ENCODE measurements at regions not wholly inside any gene's neighbourhood (a gene's known extent, or its start where the extent isn't known, plus 50 kb on each side); places are given as distances from the start of the nearest gene placed in this dataset.

GRCh38 chr4:67080046-67080557 lies 465.2 kb downstream of the CENPC start:
- Histone ChIP-seq H3K4me3 (ENCODE audit: low read depth, low read length) (no peak overlapping the region), H3K27ac (ENCODE audit: low read depth, low read length) (no peak overlapping the region), H3K9me3 (ENCODE audit: control insufficient read depth, insufficient read depth, low read length) (no peaks in the 10 kb centered on the region), H3K27me3 (ENCODE audit: control insufficient read depth, insufficient read depth, low read length) (no peaks in the 10 kb centered on the region), H3K4me1 (ENCODE audit: control insufficient read depth, insufficient read depth, low read length) (no peaks in the 10 kb centered on the region), H3K36me3 (ENCODE audit: control insufficient read depth, insufficient read depth, low read length) (no peaks in the 10 kb centered on the region)
- DNase-seq (ENCODE audit: low read depth in 4 of 6, low spot score in 6 of 6): no peak
- no CpG with 5 or more reads among the region's 2 CpGs for WGBS (ENCODE audit: insufficient coverage)

- H3K4me3 ChIP-seq (ENCODE audit: low read depth, low read length): no peak overlapping the region
- no peak for DNase-seq (ENCODE audit: low read depth in 4 of 6, low spot score in 6 of 6)
- H3K4me1 ChIP-seq (ENCODE audit: control insufficient read depth, insufficient read depth, low read length): no peaks in the 10 kb centered on the region
- H3K27ac ChIP-seq (ENCODE audit: low read depth, low read length): no peak overlapping the region
- 100% methylated on average over 1 of the region's 5 CpGs for WGBS (ENCODE audit: insufficient coverage)
- no peaks in the 10 kb centered on the region for H3K36me3 ChIP-seq (ENCODE audit: control insufficient read depth, insufficient read depth, low read length)
- H3K27me3 ChIP-seq (ENCODE audit: control insufficient read depth, insufficient read depth, low read length): no peaks in the 10 kb centered on the region
- no peaks in the 10 kb centered on the region for H3K9me3 ChIP-seq (ENCODE audit: control insufficient read depth, insufficient read depth, low read length)
These were observed 473.7 kb downstream of the CENPC start for GRCh38 chr4:67071641-67072040.

DNA sequence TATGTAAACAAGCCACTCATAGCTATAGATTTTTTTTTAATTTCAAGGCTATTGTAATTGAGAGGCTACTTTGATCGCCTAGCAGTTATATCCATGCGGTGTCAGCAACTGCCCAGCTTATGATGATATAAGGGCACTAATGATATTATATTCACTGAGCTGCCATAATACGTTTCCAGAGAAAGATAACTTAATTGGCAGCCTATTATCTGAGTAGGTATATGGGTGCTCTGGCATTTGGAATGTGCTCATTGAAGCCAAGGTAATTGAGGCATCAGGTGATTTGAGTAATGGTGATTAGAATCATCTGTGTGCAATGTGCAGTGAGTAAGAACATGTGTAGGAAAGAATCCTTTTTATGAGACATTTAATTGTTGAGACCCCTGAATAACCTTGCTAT lies 490.0 kb downstream of the CENPC start:
- no peaks in the 10 kb centered on the region for H3K9me3 ChIP-seq (ENCODE audit: control insufficient read depth, insufficient read depth, low read length)
- H3K27ac ChIP-seq (ENCODE audit: low read depth, low read length): no peak overlapping the region
- no peaks in the 10 kb centered on the region for H3K36me3 ChIP-seq (ENCODE audit: control insufficient read depth, insufficient read depth, low read length)
- DNase-seq (ENCODE audit: low read depth in 4 of 6, low spot score in 6 of 6): peak in 1 of 6 donors; percentile 78
- H3K4me1 ChIP-seq (ENCODE audit: control insufficient read depth, insufficient read depth, low read length): no peaks in the 10 kb centered on the region
- no CpG with 5 or more reads among the region's 3 CpGs for WGBS (ENCODE audit: insufficient coverage)
- no peak overlapping the region for H3K4me3 ChIP-seq (ENCODE audit: low read depth, low read length)
- H3K27me3 ChIP-seq (ENCODE audit: control insufficient read depth, insufficient read depth, low read length): no peaks in the 10 kb centered on the region

DNA sequence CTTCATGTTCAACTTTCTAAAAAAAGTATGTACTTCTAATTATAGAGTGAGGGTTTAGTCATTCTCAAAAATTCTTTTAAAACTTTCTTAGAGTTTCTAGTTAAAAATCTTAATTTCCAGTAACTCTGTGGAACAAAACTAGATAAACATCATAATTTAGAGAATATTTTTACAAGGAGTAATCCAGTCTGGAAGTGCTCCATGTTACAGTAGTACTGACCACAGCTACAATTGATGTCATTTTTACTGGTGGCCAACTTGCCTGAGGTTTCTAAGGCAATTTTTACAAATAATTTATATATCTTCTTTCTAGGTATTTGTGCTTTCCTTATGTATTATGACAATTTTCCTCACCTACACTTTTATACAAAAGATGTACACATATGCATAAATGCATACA lies 490.4 kb downstream of the CENPC start:
- Histone ChIP-seq H3K4me1 (ENCODE audit: control insufficient read depth, insufficient read depth, low read length) (no peaks in the 10 kb centered on the region), H3K9me3 (ENCODE audit: control insufficient read depth, insufficient read depth, low read length) (no peaks in the 10 kb centered on the region), H3K27me3 (ENCODE audit: control insufficient read depth, insufficient read depth, low read length) (no peaks in the 10 kb centered on the region), H3K36me3 (ENCODE audit: control insufficient read depth, insufficient read depth, low read length) (no peaks in the 10 kb centered on the region), H3K27ac (ENCODE audit: low read depth, low read length) (no peak overlapping the region), H3K4me3 (ENCODE audit: low read depth, low read length) (no peak overlapping the region)
- no peak for DNase-seq (ENCODE audit: low read depth in 4 of 6, low spot score in 6 of 6)

- peak in 1 of 6 donors; percentile 59 for DNase-seq (ENCODE audit: low read depth in 4 of 6, low spot score in 6 of 6)
These were observed 492.3 kb downstream of the CENPC start for GRCh38 chr4:67052814-67053675.

GRCh38 chr4:67051000-67051789 lies 494.1 kb downstream of the CENPC start:
- peak in 1 of 6 donors; percentile 38 for DNase-seq (ENCODE audit: low read depth in 4 of 6, low spot score in 6 of 6)
- Histone ChIP-seq H3K9me3 (ENCODE audit: control insufficient read depth, insufficient read depth, low read length) (no peaks in the 10 kb centered on the region), H3K27me3 (ENCODE audit: control insufficient read depth, insufficient read depth, low read length) (no peaks in the 10 kb centered on the region), H3K36me3 (ENCODE audit: control insufficient read depth, insufficient read depth, low read length) (no peaks in the 10 kb centered on the region), H3K27ac (ENCODE audit: low read depth, low read length) (no peak overlapping the region), H3K4me3 (ENCODE audit: low read depth, low read length) (no peak overlapping the region), H3K4me1 (ENCODE audit: control insufficient read depth, insufficient read depth, low read length) (no peaks in the 10 kb centered on the region)
- 94% methylated on average over 2 of the region's 4 CpGs for WGBS (ENCODE audit: insufficient coverage)

More at GRCh38 chr4:67052814-67053675, 492.3 kb downstream of the CENPC start:
- Histone ChIP-seq H3K9me3 (ENCODE audit: control insufficient read depth, insufficient read depth, low read length) (no peaks in the 10 kb centered on the region), H3K36me3 (ENCODE audit: control insufficient read depth, insufficient read depth, low read length) (no peaks in the 10 kb centered on the region), H3K4me1 (ENCODE audit: control insufficient read depth, insufficient read depth, low read length) (no peaks in the 10 kb centered on the region), H3K4me3 (ENCODE audit: low read depth, low read length) (no peak overlapping the region), H3K27me3 (ENCODE audit: control insufficient read depth, insufficient read depth, low read length) (no peaks in the 10 kb centered on the region), H3K27ac (ENCODE audit: low read depth, low read length) (no peak overlapping the region)
- 51% methylated on average over 5 of the region's 10 CpGs for WGBS (ENCODE audit: insufficient coverage)

GRCh38 chr4:67049446-67049845 lies 495.9 kb downstream of the CENPC start:
- Histone ChIP-seq H3K4me1 (ENCODE audit: control insufficient read depth, insufficient read depth, low read length) (no peaks in the 10 kb centered on the region), H3K27ac (ENCODE audit: low read depth, low read length) (no peak overlapping the region), H3K27me3 (ENCODE audit: control insufficient read depth, insufficient read depth, low read length) (no peaks in the 10 kb centered on the region), H3K36me3 (ENCODE audit: control insufficient read depth, insufficient read depth, low read length) (no peaks in the 10 kb centered on the region), H3K9me3 (ENCODE audit: control insufficient read depth, insufficient read depth, low read length) (no peaks in the 10 kb centered on the region), H3K4me3 (ENCODE audit: low read depth, low read length) (no peak overlapping the region)
- 60% methylated on average over 1 of the region's 2 CpGs for WGBS (ENCODE audit: insufficient coverage)
- no peak for DNase-seq (ENCODE audit: low read depth in 4 of 6, low spot score in 6 of 6)

- WGBS (ENCODE audit: insufficient coverage): no CpG with 5 or more reads among the region's 2 CpGs
- H3K36me3 ChIP-seq (ENCODE audit: control insufficient read depth, insufficient read depth, low read length): no peaks in the 10 kb centered on the region
- H3K4me3 ChIP-seq (ENCODE audit: low read depth, low read length): no peak overlapping the region
- DNase-seq (ENCODE audit: low read depth in 4 of 6, low spot score in 6 of 6): no peak
- no peaks in the 10 kb centered on the region for H3K27me3 ChIP-seq (ENCODE audit: control insufficient read depth, insufficient read depth, low read length)
- no peak overlapping the region for H3K27ac ChIP-seq (ENCODE audit: low read depth, low read length)
- H3K9me3 ChIP-seq (ENCODE audit: control insufficient read depth, insufficient read depth, low read length): peaks cover 2% of the 10 kb centered on the region
- H3K4me1 ChIP-seq (ENCODE audit: control insufficient read depth, insufficient read depth, low read length): no peaks in the 10 kb centered on the region
These were observed 496.8 kb downstream of the CENPC start for GRCh38 chr4:67048530-67048929.

- Histone ChIP-seq H3K9me3 (ENCODE audit: control insufficient read depth, insufficient read depth, low read length) (peaks cover 2% of the 10 kb centered on the region), H3K36me3 (ENCODE audit: control insufficient read depth, insufficient read depth, low read length) (no peaks in the 10 kb centered on the region), H3K27ac (ENCODE audit: low read depth, low read length) (no peak overlapping the region), H3K4me3 (ENCODE audit: low read depth, low read length) (no peak overlapping the region), H3K27me3 (ENCODE audit: control insufficient read depth, insufficient read depth, low read length) (no peaks in the 10 kb centered on the region), H3K4me1 (ENCODE audit: control insufficient read depth, insufficient read depth, low read length) (no peaks in the 10 kb centered on the region)
- no peak for DNase-seq (ENCODE audit: low read depth in 4 of 6, low spot score in 6 of 6)
- WGBS (ENCODE audit: insufficient coverage): no CpG with 5 or more reads among the region's 2 CpGs
These were observed 505.0 kb downstream of the CENPC start for GRCh38 chr4:67040315-67040714.

Data from spinal cord (tissue), 9 donors.